Esophagus squamous epithelium (tissue), 5 donors: ENCODE measurements at regions not wholly inside any gene's neighbourhood (a gene's known extent, or its start where the extent isn't known, plus 50 kb on each side); places are given as distances from the start of the nearest gene placed in this dataset.

Experiments used
- DNase-seq: peaks from one replicate; lab custom pipeline; 2025; lab: John Stamatoyannopoulos, UW
- H3K27ac ChIP-seq, 4 donors: fragments of 200-600 bp; sonication (generic); one replicate each; pipeline ENCODE4 v1.5.1; 2016 to 2019; ENCODE audit warnings: mild to moderate bottlenecking in 1 of 4
- H3K27me3 ChIP-seq, 4 donors: fragments of 200-600 bp; sonication (generic); 1 replicate in 3 of 4; 2 replicates in 1 of 4; pipeline versions ENCODE4 v1.5.1 to v1.6.0; 2017 to 2021; ENCODE audit warnings: antibody characterized with exemption in 1 of 4
- H3K36me3 ChIP-seq, 3 donors: fragments of 200-600 bp; sonication (generic); one replicate each; pipeline ENCODE4 v1.5.1; 2016 to 2019
- H3K4me1 ChIP-seq, 3 donors: fragments of 200-600 bp; sonication (generic); one replicate each; pipeline ENCODE4 v1.5.1; 2017 to 2019
- H3K4me3 ChIP-seq, 4 donors: fragments of 200-600 bp; sonication (generic); 1 replicate in 3 of 4; 2 replicates in 1 of 4; pipeline ENCODE4 v1.5.1; 2016 to 2019; ENCODE audit warnings: mild to moderate bottlenecking in 2 of 4, moderate library complexity in 1 of 4
- H3K9me3 ChIP-seq, 3 donors: fragments of 200-600 bp; sonication (generic); one replicate each; pipeline ENCODE4 v1.5.1; 2016 to 2019
- CTCF ChIP-seq, 6 experiments: fragments of 450-650 bp in 4 of 6; fragments of 200-600 bp in 2 of 6; sonication (generic) in 2 of 6; IDR thresholded peaks; one replicate each; pipeline ENCODE4 v1.5.1; 2016 to 2019; ENCODE audit warnings: antibody characterized with exemption in 6 of 6, mild to moderate bottlenecking in 4 of 6, moderate library complexity in 4 of 6
- POLR2A ChIP-seq, 4 donors: fragments of 450-650 bp; IDR thresholded peaks; one replicate each; pipeline ENCODE4 v1.6.1; 2017; ENCODE audit warnings: antibody characterized with exemption in 4 of 4, mild to moderate bottlenecking in 4 of 4, moderate library complexity in 3 of 4
- WGBS, 2 donors: methylation state at CpG; one replicate each; pipeline ENCODE4 v1.1.5; 2018; 5-methylcytosine and 5-hydroxymethylcytosine counted together
- intact Hi-C: fragments of 100-400 bp; cut with DNase I; formaldehyde crosslinking; loops from one replicate; pipeline ENCODE4 v1.15.0; 2022
- donor health status: DM: yes; HTN: yes; CAD: no.

- no peak for DNase-seq
- no peaks in the 10 kb centered on the region for H3K27me3 ChIP-seq
- H3K4me1 ChIP-seq = no peaks in the 10 kb centered on the region
- no peaks in the 10 kb centered on the region for H3K9me3 ChIP-seq
- H3K36me3 ChIP-seq = no peaks in the 10 kb centered on the region
- H3K4me3 ChIP-seq = no peak overlapping the region
- H3K27ac ChIP-seq = no peak overlapping the region
- TF ChIP-seq CTCF (IDR thresholded peaks at IDR 0.05) (no peak), POLR2A (IDR thresholded peaks at IDR 0.05) (no peak)
- 43 to 54% methylated on average over 7 to 8 of the region's 8 CpGs for WGBS, 2 donors
- intact Hi-C loops = no loop called here
Measured at GRCh38 chr5:8247049-8247899, 378.3 kb downstream of the MTRR start.

- no peaks in the 10 kb centered on the region for H3K9me3 ChIP-seq
- intact Hi-C loops = no loop called here
- no peaks in the 10 kb centered on the region for H3K36me3 ChIP-seq
- no peak overlapping the region for H3K4me3 ChIP-seq
- no peak for DNase-seq
- H3K4me1 ChIP-seq = no peaks in the 10 kb centered on the region
- TF ChIP-seq CTCF (IDR thresholded peaks at IDR 0.05) = no peak
- no peak for TF ChIP-seq POLR2A (IDR thresholded peaks at IDR 0.05)
- H3K27ac ChIP-seq = no peak overlapping the region
- H3K27me3 ChIP-seq = no peaks in the 10 kb centered on the region
Measured at GRCh38 chr5:8253376-8253775, 384.4 kb downstream of the MTRR start.

- no peaks in the 10 kb centered on the region for H3K4me1 ChIP-seq
- no peaks in the 10 kb centered on the region for H3K36me3 ChIP-seq
- H3K9me3 ChIP-seq = no peaks in the 10 kb centered on the region
- no peaks in the 10 kb centered on the region for H3K27me3 ChIP-seq
- WGBS, 2 donors = 38 to 40% methylated on average over 2 of the region's 2 CpGs
- intact Hi-C loops = no loop called here
- no peak for DNase-seq
- TF ChIP-seq CTCF (IDR thresholded peaks at IDR 0.05) (no peak), POLR2A (IDR thresholded peaks at IDR 0.05) (no peak)
- no peak overlapping the region for H3K27ac ChIP-seq
- H3K4me3 ChIP-seq = no peak overlapping the region
Measured at GRCh38 chr5:8254674-8255073, 385.7 kb downstream of the MTRR start.

GRCh38 chr5:8258801-8259200 is 389.9 kb downstream of the MTRR start:
- TF ChIP-seq POLR2A (IDR thresholded peaks at IDR 0.05) = no peak
- no peak for TF ChIP-seq CTCF (IDR thresholded peaks at IDR 0.05)
- intact Hi-C loops = no loop called here
- DNase-seq = no peak
- no peaks in the 10 kb centered on the region for H3K9me3 ChIP-seq
- H3K36me3 ChIP-seq = no peaks in the 10 kb centered on the region
- no peak overlapping the region for H3K4me3 ChIP-seq
- no peaks in the 10 kb centered on the region for H3K27me3 ChIP-seq
- 69 to 76% methylated on average over 3 of the region's 3 CpGs for WGBS, 2 donors
- H3K4me1 ChIP-seq = no peaks in the 10 kb centered on the region
- no peak overlapping the region for H3K27ac ChIP-seq

- no peak for DNase-seq
- H3K27me3 ChIP-seq = no peaks in the 10 kb centered on the region
- WGBS, 2 donors = 77 to 80% methylated on average over 2 of the region's 2 CpGs
- no peaks in the 10 kb centered on the region for H3K9me3 ChIP-seq
- no peak for TF ChIP-seq CTCF (IDR thresholded peaks at IDR 0.05)
- intact Hi-C loops = no loop called here
- no peaks in the 10 kb centered on the region for H3K36me3 ChIP-seq
- no peak overlapping the region for H3K27ac ChIP-seq
- no peaks in the 10 kb centered on the region for H3K4me1 ChIP-seq
- no peak overlapping the region for H3K4me3 ChIP-seq
Measured at GRCh38 chr5:8270246-8270645, 401.3 kb downstream of the MTRR start.
